GM18511 (cell line): ENCODE measurements at regions not wholly inside any gene's neighbourhood (a gene's known extent, or its start where the extent isn't known, plus 50 kb on each side); places are given as distances from the start of the nearest gene placed in this dataset.

ENCODE experiments used
- ATAC-seq: cut with Tn5 transposase; IDR thresholded peaks from one replicate; pipeline ENCODE4 v1.9.1; 2021; ENCODE audit warnings: mild to moderate bottlenecking, moderate library complexity; ENCODE audit not compliant: unreplicated experiment

GRCh38 chr5:74918232-74918669, 52.1 kb upstream of the FAM169A start:
- no peak for ATAC-seq

GRCh38 chr5:74916831-74917710, 50.9 kb upstream of the FAM169A start:
- ATAC-seq = no peak
